HepG2 (cell line): ENCODE measurements at regions not wholly inside any gene's neighbourhood (a gene's known extent, or its start where the extent isn't known, plus 50 kb on each side); places are given as distances from the start of the nearest gene placed in this dataset.
A peak's percentile ranks its signal among the peaks of the same experiment; 100 is the strongest.

Experiments used
- CREM ChIP-seq, 2 experiments: sonication (generic) in 1 of 2; formaldehyde crosslinking in 1 of 2; IDR thresholded peaks; 2 replicates each; pipeline versions ENCODE4 v1.4.0 to v1.6.1; 2016 to 2020; ENCODE audit warnings: antibody characterized with exemption in 1 of 2, mild to moderate bottlenecking in 1 of 2, missing genetic modification reagents in 1 of 2
- EEA1 ChIP-seq: sonication (generic); formaldehyde crosslinking; IDR thresholded peaks from 2 replicates; pipeline ENCODE4 v1.5.1; 2020; ENCODE audit warnings: mild to moderate bottlenecking, missing genetic modification reagents, borderline replicate concordance
- GLI4 ChIP-seq: sonication (generic); formaldehyde crosslinking; IDR thresholded peaks from 2 replicates; pipeline ENCODE4 v1.5.1; 2020; ENCODE audit warnings: missing genetic modification reagents, mild to moderate bottlenecking, moderate library complexity, borderline replicate concordance
- IKZF1 ChIP-seq: fragments of 450-650 bp; IDR thresholded peaks from 2 replicates; pipeline ENCODE4 v1.7.1; 2016
- KAT8 ChIP-seq: IDR thresholded peaks from 2 replicates; pipeline ENCODE4 v1.6.1; 2016; ENCODE audit warnings: missing genetic modification reagents, missing compliant biosample characterization
- KLF16 ChIP-seq, 2 experiments: sonication (generic) in 1 of 2; formaldehyde crosslinking in 1 of 2; IDR thresholded peaks; 2 replicates each; pipeline versions ENCODE4 v1.6.1 to v1.8.0; 2016 to 2023; ENCODE audit warnings: missing genetic modification reagents in 2 of 2, missing compliant biosample characterization in 1 of 2
- MAF1 ChIP-seq: sonication (generic); formaldehyde crosslinking; IDR thresholded peaks from 2 replicates; pipeline ENCODE4 v1.5.0; 2020; ENCODE audit warnings: missing genetic modification reagents, borderline replicate concordance
- NFYC ChIP-seq: IDR thresholded peaks from 2 replicates; pipeline ENCODE4 v1.6.1; 2016; ENCODE audit warnings: missing genetic modification reagents, missing compliant biosample characterization
- SCMH1 ChIP-seq: sonication (generic); formaldehyde crosslinking; IDR thresholded peaks from 2 replicates; pipeline ENCODE4 v1.9.0; 2021; ENCODE audit warnings: missing genetic modification reagents, mild to moderate bottlenecking, borderline replicate concordance
- SIN3A ChIP-seq: IDR thresholded peaks from 2 replicates; pipeline ENCODE4 v1.6.1; 2011; ENCODE audit warnings: low read depth, mild to moderate bottlenecking, control low read depth, low read length, borderline replicate concordance
- TCF7L2 ChIP-seq: IDR thresholded peaks from 2 replicates; pipeline ENCODE4 v1.6.1; 2011; ENCODE audit warnings: mild to moderate bottlenecking, low read depth, low read length, moderate library complexity
- XBP1 ChIP-seq: sonication (generic); formaldehyde crosslinking; IDR thresholded peaks from 2 replicates; pipeline ENCODE4 v1.5.0; 2020; ENCODE audit warnings: missing genetic modification reagents
- ZBTB38 ChIP-seq: sonication (generic); formaldehyde crosslinking; IDR thresholded peaks from 2 replicates; pipeline ENCODE4 v1.5.1; 2020; ENCODE audit warnings: mild to moderate bottlenecking, missing genetic modification reagents
- ZNF335 ChIP-seq: sonication (generic); formaldehyde crosslinking; IDR thresholded peaks from 2 replicates; pipeline ENCODE4 v1.4.0; 2020; ENCODE audit warnings: missing genetic modification reagents
- ZNF703 ChIP-seq: sonication (generic); formaldehyde crosslinking; IDR thresholded peaks from 2 replicates; pipeline ENCODE4 v1.5.1; 2020; ENCODE audit warnings: missing genetic modification reagents, mild to moderate bottlenecking, moderate library complexity, borderline replicate concordance
- TF ChIP-seq, protein P1 (sequence below): sonication (generic); formaldehyde crosslinking; IDR thresholded peaks from 2 replicates; pipeline ENCODE4 v1.4.0; 2020; ENCODE audit warnings: missing genetic modification reagents
- TF ChIP-seq, protein P2 (sequence below): sonication (generic); formaldehyde crosslinking; IDR thresholded peaks from 2 replicates; pipeline ENCODE4 v1.4.0; 2020; ENCODE audit warnings: missing genetic modification reagents
- TF ChIP-seq, protein P3 (sequence below): sonication (generic); formaldehyde crosslinking; IDR thresholded peaks from 2 replicates; pipeline ENCODE4 v1.4.0; 2020; ENCODE audit warnings: missing genetic modification reagents, borderline replicate concordance
- TF ChIP-seq, protein P4 (sequence below): sonication (generic); formaldehyde crosslinking; IDR thresholded peaks from 2 replicates; pipeline ENCODE4 v1.4.0; 2020; ENCODE audit warnings: missing genetic modification reagents

DNA sequence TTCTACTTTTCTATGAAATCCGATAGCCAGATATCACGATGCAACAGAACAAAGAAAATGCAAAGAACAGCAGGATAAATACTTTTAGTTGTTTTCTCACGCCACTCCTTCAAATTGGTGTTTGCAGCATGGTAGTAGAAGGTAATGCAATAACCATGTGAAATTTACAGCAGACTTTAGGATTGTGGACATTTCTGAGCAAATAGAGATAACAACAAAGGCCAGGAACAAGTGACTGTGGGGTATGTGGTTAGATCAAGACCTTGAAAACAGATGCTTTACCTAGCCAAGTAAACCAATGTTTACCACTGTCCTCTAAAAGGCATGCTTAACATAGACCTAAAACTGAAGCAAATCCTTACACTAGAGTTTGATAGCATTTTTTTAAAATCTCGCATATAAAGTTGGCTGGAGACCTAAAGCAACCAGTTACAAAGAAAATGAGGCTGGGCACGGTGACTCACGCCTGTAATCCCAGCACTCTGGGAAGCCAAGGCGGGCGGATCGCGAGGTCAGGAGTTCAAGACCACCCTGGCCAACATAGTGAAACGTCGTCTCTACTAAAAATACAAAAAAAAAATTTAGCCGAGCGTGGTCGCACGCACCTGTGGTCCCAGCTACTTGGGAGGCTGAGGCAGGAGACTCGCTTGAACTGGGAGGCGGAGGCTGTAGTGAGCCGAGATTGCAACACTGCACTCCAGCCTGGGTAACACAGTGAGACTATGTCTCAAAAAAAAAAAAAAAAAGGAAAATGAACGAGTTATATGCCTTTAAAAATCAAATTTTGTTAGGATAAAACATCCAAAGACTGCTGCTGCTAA lies 123.2 kb upstream of the FOXN3 start (continued):
- TF ChIP-seq, protein P1, sequence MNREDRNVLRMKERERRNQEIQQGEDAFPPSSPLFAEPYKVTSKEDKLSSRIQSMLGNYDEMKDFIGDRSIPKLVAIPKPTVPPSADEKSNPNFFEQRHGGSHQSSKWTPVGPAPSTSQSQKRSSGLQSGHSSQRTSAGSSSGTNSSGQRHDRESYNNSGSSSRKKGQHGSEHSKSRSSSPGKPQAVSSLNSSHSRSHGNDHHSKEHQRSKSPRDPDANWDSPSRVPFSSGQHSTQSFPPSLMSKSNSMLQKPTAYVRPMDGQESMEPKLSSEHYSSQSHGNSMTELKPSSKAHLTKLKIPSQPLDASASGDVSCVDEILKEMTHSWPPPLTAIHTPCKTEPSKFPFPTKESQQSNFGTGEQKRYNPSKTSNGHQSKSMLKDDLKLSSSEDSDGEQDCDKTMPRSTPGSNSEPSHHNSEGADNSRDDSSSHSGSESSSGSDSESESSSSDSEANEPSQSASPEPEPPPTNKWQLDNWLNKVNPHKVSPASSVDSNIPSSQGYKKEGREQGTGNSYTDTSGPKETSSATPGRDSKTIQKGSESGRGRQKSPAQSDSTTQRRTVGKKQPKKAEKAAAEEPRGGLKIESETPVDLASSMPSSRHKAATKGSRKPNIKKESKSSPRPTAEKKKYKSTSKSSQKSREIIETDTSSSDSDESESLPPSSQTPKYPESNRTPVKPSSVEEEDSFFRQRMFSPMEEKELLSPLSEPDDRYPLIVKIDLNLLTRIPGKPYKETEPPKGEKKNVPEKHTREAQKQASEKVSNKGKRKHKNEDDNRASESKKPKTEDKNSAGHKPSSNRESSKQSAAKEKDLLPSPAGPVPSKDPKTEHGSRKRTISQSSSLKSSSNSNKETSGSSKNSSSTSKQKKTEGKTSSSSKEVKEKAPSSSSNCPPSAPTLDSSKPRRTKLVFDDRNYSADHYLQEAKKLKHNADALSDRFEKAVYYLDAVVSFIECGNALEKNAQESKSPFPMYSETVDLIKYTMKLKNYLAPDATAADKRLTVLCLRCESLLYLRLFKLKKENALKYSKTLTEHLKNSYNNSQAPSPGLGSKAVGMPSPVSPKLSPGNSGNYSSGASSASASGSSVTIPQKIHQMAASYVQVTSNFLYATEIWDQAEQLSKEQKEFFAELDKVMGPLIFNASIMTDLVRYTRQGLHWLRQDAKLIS (CRISPR knock-in tag) = no peak
- no peak for TF ChIP-seq XBP1 (CRISPR knock-in tag)
- no peak for TF ChIP-seq SCMH1 (CRISPR knock-in tag)
- TF ChIP-seq, protein P2, sequence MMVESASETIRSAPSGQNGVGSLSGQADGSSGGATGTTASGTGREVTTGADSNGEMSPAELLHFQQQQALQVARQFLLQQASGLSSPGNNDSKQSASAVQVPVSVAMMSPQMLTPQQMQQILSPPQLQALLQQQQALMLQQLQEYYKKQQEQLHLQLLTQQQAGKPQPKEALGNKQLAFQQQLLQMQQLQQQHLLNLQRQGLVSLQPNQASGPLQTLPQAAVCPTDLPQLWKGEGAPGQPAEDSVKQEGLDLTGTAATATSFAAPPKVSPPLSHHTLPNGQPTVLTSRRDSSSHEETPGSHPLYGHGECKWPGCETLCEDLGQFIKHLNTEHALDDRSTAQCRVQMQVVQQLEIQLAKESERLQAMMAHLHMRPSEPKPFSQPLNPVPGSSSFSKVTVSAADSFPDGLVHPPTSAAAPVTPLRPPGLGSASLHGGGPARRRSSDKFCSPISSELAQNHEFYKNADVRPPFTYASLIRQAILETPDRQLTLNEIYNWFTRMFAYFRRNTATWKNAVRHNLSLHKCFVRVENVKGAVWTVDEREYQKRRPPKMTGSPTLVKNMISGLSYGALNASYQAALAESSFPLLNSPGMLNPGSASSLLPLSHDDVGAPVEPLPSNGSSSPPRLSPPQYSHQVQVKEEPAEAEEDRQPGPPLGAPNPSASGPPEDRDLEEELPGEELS (CRISPR knock-in tag) = peak; percentile 94
- TF ChIP-seq, protein P3, sequence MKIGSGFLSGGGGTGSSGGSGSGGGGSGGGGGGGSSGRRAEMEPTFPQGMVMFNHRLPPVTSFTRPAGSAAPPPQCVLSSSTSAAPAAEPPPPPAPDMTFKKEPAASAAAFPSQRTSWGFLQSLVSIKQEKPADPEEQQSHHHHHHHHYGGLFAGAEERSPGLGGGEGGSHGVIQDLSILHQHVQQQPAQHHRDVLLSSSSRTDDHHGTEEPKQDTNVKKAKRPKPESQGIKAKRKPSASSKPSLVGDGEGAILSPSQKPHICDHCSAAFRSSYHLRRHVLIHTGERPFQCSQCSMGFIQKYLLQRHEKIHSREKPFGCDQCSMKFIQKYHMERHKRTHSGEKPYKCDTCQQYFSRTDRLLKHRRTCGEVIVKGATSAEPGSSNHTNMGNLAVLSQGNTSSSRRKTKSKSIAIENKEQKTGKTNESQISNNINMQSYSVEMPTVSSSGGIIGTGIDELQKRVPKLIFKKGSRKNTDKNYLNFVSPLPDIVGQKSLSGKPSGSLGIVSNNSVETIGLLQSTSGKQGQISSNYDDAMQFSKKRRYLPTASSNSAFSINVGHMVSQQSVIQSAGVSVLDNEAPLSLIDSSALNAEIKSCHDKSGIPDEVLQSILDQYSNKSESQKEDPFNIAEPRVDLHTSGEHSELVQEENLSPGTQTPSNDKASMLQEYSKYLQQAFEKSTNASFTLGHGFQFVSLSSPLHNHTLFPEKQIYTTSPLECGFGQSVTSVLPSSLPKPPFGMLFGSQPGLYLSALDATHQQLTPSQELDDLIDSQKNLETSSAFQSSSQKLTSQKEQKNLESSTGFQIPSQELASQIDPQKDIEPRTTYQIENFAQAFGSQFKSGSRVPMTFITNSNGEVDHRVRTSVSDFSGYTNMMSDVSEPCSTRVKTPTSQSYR (CRISPR knock-in tag) = 0 out of 2 replicates have a peak, but pooled peaks have one; percentile 29
- no peak for TF ChIP-seq EEA1
- TF ChIP-seq KAT8 (CRISPR knock-in tag) = peak; percentile 48
- no peak for TF ChIP-seq IKZF1
- no peak for TF ChIP-seq ZNF703
- TF ChIP-seq GLI4 (CRISPR knock-in tag) = no peak
- no peak for TF ChIP-seq NFYC (CRISPR knock-in tag)
- TF ChIP-seq TCF7L2 = peak; percentile 46; the same call in 1 of the 2 replicates
- peak; percentile 72; the same call in 1 of the 2 replicates for TF ChIP-seq ZBTB38
- TF ChIP-seq KLF16 (CRISPR knock-in tag; IDR thresholded peaks at IDR 0.05) = peak in 1 of 2 experiments; percentile 70; a peak in 1 of 4 replicates
- TF ChIP-seq, protein P4, sequence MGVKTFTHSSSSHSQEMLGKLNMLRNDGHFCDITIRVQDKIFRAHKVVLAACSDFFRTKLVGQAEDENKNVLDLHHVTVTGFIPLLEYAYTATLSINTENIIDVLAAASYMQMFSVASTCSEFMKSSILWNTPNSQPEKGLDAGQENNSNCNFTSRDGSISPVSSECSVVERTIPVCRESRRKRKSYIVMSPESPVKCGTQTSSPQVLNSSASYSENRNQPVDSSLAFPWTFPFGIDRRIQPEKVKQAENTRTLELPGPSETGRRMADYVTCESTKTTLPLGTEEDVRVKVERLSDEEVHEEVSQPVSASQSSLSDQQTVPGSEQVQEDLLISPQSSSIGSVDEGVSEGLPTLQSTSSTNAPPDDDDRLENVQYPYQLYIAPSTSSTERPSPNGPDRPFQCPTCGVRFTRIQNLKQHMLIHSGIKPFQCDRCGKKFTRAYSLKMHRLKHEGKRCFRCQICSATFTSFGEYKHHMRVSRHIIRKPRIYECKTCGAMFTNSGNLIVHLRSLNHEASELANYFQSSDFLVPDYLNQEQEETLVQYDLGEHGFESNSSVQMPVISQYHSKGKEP = no peak
- TF ChIP-seq MAF1 (CRISPR knock-in tag) = no peak
- no peak for TF ChIP-seq ZNF335
- TF ChIP-seq SIN3A = no peak
- TF ChIP-seq CREM (IDR thresholded peaks at IDR 0.05) = peak; percentile 65
- no peak for TF ChIP-seq CREM (CRISPR knock-in tag; IDR thresholded peaks at IDR 0.05)
